ENCODE measurements at regions not wholly inside any gene's neighbourhood (a gene's known extent, or its start where the extent isn't known, plus 50 kb on each side); places are given as distances from the start of the nearest gene placed in this dataset.

DNA sequence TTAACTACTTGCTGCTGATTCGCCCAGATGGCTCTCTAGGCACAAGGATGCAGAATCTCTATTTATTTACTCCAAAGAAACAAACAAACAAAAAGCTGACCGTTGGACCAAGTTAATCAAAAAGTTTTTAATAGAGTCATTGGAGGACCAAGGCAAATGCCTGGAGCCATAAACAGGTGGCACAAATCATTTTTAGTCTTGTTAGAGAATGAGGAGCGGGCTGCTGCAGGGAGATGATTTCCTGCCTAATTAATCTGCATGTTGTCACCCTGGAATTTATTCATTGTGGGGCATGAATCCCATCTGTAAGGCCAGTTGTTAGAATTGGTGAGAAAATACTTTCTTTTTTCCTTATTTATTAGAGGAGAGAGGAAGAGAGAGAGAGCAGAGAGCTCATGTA is 147.4 kb upstream of the GATB start:
- no peak overlapping the region for H2AFZ ChIP-seq (ENCODE audit: low read depth, low read length, poor library complexity, severe bottlenecking)
- ChIA-PET RAD21 (ENCODE audit: low non-redundant PET in 1 of 2, low total read pairs in 2 of 2, uncharacterized antibody in 2 of 2, unreplicated experiment in 2 of 2) (no interaction called here), POLR2A (no interaction called here)

GRCh38 chr4:151906438-151906837 is 145.6 kb upstream of the GATB start:
- no peak overlapping the region for H3K4me3 ChIP-seq (replicated peaks in 1 of 2; ENCODE audit: low read depth in 1 of 2, low read length in 2 of 2)
- H4K20me1 ChIP-seq (ENCODE audit: insufficient read depth), result no peaks in the 10 kb centered on the region
- ATAC-seq, result no peak
- no TSS peak for BruUV-seq (replicated peaks)
- no peak overlapping the region for H3K27ac ChIP-seq (ENCODE audit: low read depth, low read length)
- H3K36me3 ChIP-seq (ENCODE audit: control insufficient read depth in 1 of 2, insufficient read depth in 2 of 2, low read length in 2 of 2), result no peaks in the 10 kb centered on the region
- no peak overlapping the region for H2AFZ ChIP-seq (ENCODE audit: low read depth, low read length, poor library complexity, severe bottlenecking)
- H3K4me1 ChIP-seq (ENCODE audit: control insufficient read depth in 1 of 2, insufficient read depth in 2 of 2, low read length in 2 of 2), result no peaks in the 10 kb centered on the region
- H3K79me2 ChIP-seq (ENCODE audit: insufficient read depth, low read length), result no peaks in the 10 kb centered on the region
- POLR2A ChIA-PET, result no interaction called here
- H3K9me2 ChIP-seq (ENCODE audit: insufficient read depth), result no peaks in the 10 kb centered on the region
- CTCF ChIA-PET, result no interaction called here
- intact Hi-C loops (cut with micrococcal nuclease), result no loop called here
- no peaks in the 10 kb centered on the region; the same call in 1 of the 2 replicates for H3K27me3 ChIP-seq (ENCODE audit: insufficient read depth, low read length)
- no peak overlapping the region for H3K4me2 ChIP-seq (ENCODE audit: low read length)
- no peak for DNase-seq (ENCODE audit: low read depth, low spot score)
- H3K9me3 ChIP-seq (ENCODE audit: control insufficient read depth in 1 of 2, insufficient read depth in 1 of 2, low read depth in 1 of 2, low read length in 2 of 2), result no peaks in the 10 kb centered on the region
- RAD21 ChIA-PET (ENCODE audit: low non-redundant PET in 1 of 2, low total read pairs in 2 of 2, uncharacterized antibody in 2 of 2, unreplicated experiment in 2 of 2), result no interaction called here
- H3K9ac ChIP-seq (ENCODE audit: low read length), result no peak overlapping the region
- TF ChIP-seq ZNF274 (IDR thresholded peaks at IDR 0.05; ENCODE audit: low read depth, low read length) (no peak), TCF7L2 (IDR thresholded peaks at IDR 0.05; ENCODE audit: borderline replicate concordance, extremely low read depth, insufficient read depth, insufficient read length) (no peak), CTCF (IDR thresholded peaks at IDR 0.05 in 2 of 3, conservative IDR thresholded peaks at IDR 0.05 in 1 of 3; ENCODE audit: borderline replicate concordance in 1 of 3, insufficient read depth in 1 of 3, low read depth in 2 of 3, low read length in 2 of 3) (no peak), EZH2phosphoT487 (IDR thresholded peaks at IDR 0.05; ENCODE audit: borderline replicate concordance) (no peak), SRF (IDR thresholded peaks at IDR 0.05; ENCODE audit: low read depth) (no peak), SIN3A (IDR thresholded peaks at IDR 0.05; ENCODE audit: low read depth) (no peak), CBX3 (IDR thresholded peaks at IDR 0.05; ENCODE audit: low read depth) (no peak), EGR1 (IDR thresholded peaks at IDR 0.05; ENCODE audit: low read depth) (no peak), ELF1 (IDR thresholded peaks at IDR 0.05; ENCODE audit: borderline replicate concordance, low read depth) (no peak), POLR2AphosphoS5 (IDR thresholded peaks at IDR 0.05; ENCODE audit: low read depth, low read length) (no peak), JUND (IDR thresholded peaks at IDR 0.05) (no peak), ATF3 (IDR thresholded peaks at IDR 0.05) (no peak), CEBPB (IDR thresholded peaks at IDR 0.05; ENCODE audit: low read depth) (no peak)
- TF ChIP-seq, protein P1, sequence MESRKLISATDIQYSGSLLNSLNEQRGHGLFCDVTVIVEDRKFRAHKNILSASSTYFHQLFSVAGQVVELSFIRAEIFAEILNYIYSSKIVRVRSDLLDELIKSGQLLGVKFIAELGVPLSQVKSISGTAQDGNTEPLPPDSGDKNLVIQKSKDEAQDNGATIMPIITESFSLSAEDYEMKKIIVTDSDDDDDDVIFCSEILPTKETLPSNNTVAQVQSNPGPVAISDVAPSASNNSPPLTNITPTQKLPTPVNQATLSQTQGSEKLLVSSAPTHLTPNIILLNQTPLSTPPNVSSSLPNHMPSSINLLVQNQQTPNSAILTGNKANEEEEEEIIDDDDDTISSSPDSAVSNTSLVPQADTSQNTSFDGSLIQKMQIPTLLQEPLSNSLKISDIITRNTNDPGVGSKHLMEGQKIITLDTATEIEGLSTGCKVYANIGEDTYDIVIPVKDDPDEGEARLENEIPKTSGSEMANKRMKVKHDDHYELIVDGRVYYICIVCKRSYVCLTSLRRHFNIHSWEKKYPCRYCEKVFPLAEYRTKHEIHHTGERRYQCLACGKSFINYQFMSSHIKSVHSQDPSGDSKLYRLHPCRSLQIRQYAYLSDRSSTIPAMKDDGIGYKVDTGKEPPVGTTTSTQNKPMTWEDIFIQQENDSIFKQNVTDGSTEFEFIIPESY (IDR thresholded peaks at IDR 0.05; ENCODE audit: extremely low read depth, insufficient replicate concordance, low read length), result no peak

More for the DNA sequence above, 147.4 kb upstream of the GATB start:
- Histone ChIP-seq H4K20me1 (ENCODE audit: insufficient read depth) (no peaks in the 10 kb centered on the region), H3K27ac (ENCODE audit: low read depth, low read length) (no peak overlapping the region), H3K9me2 (ENCODE audit: insufficient read depth) (no peaks in the 10 kb centered on the region), H3K4me2 (ENCODE audit: low read length) (no peak overlapping the region), H3K36me3 (ENCODE audit: control insufficient read depth in 1 of 2, insufficient read depth in 2 of 2, low read length in 2 of 2) (no peaks in the 10 kb centered on the region), H3K27me3 (ENCODE audit: insufficient read depth, low read length) (no peaks in the 10 kb centered on the region; the same call in 1 of the 2 replicates), H3K9ac (ENCODE audit: low read length) (no peak overlapping the region), H3K4me3 (replicated peaks in 1 of 2; ENCODE audit: low read depth in 1 of 2, low read length in 2 of 2) (no peak overlapping the region), H3K4me1 (ENCODE audit: control insufficient read depth in 1 of 2, insufficient read depth in 2 of 2, low read length in 2 of 2) (no peaks in the 10 kb centered on the region), H3K9me3 (ENCODE audit: control insufficient read depth in 1 of 2, insufficient read depth in 1 of 2, low read depth in 1 of 2, low read length in 2 of 2) (no peaks in the 10 kb centered on the region), H3K79me2 (ENCODE audit: insufficient read depth, low read length) (no peaks in the 10 kb centered on the region)
- no peak for DNase-seq (ENCODE audit: low read depth, low spot score)
- no peak for ATAC-seq
- CTCF ChIA-PET, result no interaction called here
- BruUV-seq (replicated peaks), result no TSS peak
- intact Hi-C loops (cut with micrococcal nuclease), result no loop called here
- TF ChIP-seq ATF3 (IDR thresholded peaks at IDR 0.05) (no peak), RAD21 (IDR thresholded peaks at IDR 0.05; ENCODE audit: low read depth) (no peak)
